Esophagus muscularis mucosa (tissue), 3 donors: ENCODE measurements at regions not wholly inside any gene's neighbourhood (a gene's known extent, or its start where the extent isn't known, plus 50 kb on each side); places are given as distances from the start of the nearest gene placed in this dataset.

Experiments used
- CTCF ChIP-seq, 3 experiments: fragments of 200-600 bp in 2 of 3; fragments of 450-650 bp in 1 of 3; sonication (generic) in 2 of 3; IDR thresholded peaks; one replicate each; pipeline ENCODE4 v1.5.1; 2017 to 2019; ENCODE audit warnings: antibody characterized with exemption in 3 of 3, mild to moderate bottlenecking in 2 of 3, moderate library complexity in 1 of 3
- POLR2AphosphoS5 ChIP-seq, 2 donors: sonication (generic); formaldehyde crosslinking; IDR thresholded peaks; one replicate each; pipeline ENCODE4 v1.6.1; 2017; ENCODE audit warnings: antibody characterized with exemption in 2 of 2

GRCh38 chr3:34669490-34669889 lies 871.1 kb downstream of the PDCD6IP start:
- no peak for TF ChIP-seq CTCF (IDR thresholded peaks at IDR 0.05)
- TF ChIP-seq POLR2AphosphoS5 (IDR thresholded peaks at IDR 0.05), result no peak
